GM23338 (cell line): ENCODE measurements at regions not wholly inside any gene's neighbourhood (a gene's known extent, or its start where the extent isn't known, plus 50 kb on each side); places are given as distances from the start of the nearest gene placed in this dataset.

Source experiments
- ATAC-seq: fragments of 200-7000 bp; cut with Tn5 transposase; 3 replicates; pipeline ENCODE4 v1.9.1; 2020
- DNase-seq: peaks from one replicate; pipeline ENCODE4 v3.0.0-alpha.2; 2015; ENCODE audit warnings: low spot score
- H2AFZ ChIP-seq: fragments of 200-600 bp; sonication (generic); 2 replicates; pipeline ENCODE4 v1.8.0; 2016; ENCODE audit warnings: antibody characterized with exemption, mild to moderate bottlenecking, moderate library complexity
- H3F3A ChIP-seq: fragments of 200-600 bp; sonication (generic); replicated peaks from 2 replicates; pipeline ENCODE4 v1.8.0; 2017; ENCODE audit warnings: antibody characterized with exemption, mixed run types, low read depth
- H3K27ac ChIP-seq: fragments of 200-600 bp; sonication (generic); 2 replicates; pipeline ENCODE4 v1.6.1; 2016; ENCODE audit warnings: low read depth
- H3K27me3 ChIP-seq: fragments of 200-600 bp; sonication (generic); 2 replicates; pipeline ENCODE4 v1.8.0; 2016; ENCODE audit warnings: mild to moderate bottlenecking, mixed run types, moderate library complexity; ENCODE audit not compliant: insufficient read depth
- H3K36me3 ChIP-seq: fragments of 200-600 bp; sonication (generic); 2 replicates; pipeline ENCODE4 v1.8.0; 2016; ENCODE audit warnings: mild to moderate bottlenecking; ENCODE audit not compliant: insufficient read depth
- H3K4me1 ChIP-seq: fragments of 200-600 bp; sonication (generic); 2 replicates; pipeline ENCODE4 v1.8.0; 2016; ENCODE audit warnings: mild to moderate bottlenecking, moderate library complexity; ENCODE audit not compliant: insufficient read depth
- H3K4me2 ChIP-seq: fragments of 200-600 bp; sonication (generic); 2 replicates; pipeline ENCODE4 v1.7.1; 2017; ENCODE audit warnings: mixed run types
- H3K4me3 ChIP-seq: fragments of 200-600 bp; sonication (generic); 2 replicates; pipeline ENCODE4 v1.6.1; 2016; ENCODE audit warnings: mixed run types
- H3K79me2 ChIP-seq: fragments of 200-600 bp; sonication (generic); replicated peaks from 2 replicates; pipeline ENCODE4 v1.8.0; 2017; ENCODE audit warnings: mild to moderate bottlenecking; ENCODE audit not compliant: insufficient read depth
- H3K9me2 ChIP-seq: fragments of 200-600 bp; sonication (generic); 2 replicates; pipeline ENCODE4 v1.8.0; 2017; ENCODE audit not compliant: insufficient read depth
- H4K20me1 ChIP-seq: fragments of 200-600 bp; sonication (generic); replicated peaks from 2 replicates; pipeline ENCODE4 v1.8.0; 2017; ENCODE audit warnings: mild to moderate bottlenecking; ENCODE audit not compliant: insufficient read depth
- H3K27ac Mint-ChIP-seq: 2 replicates; pipeline ENCODE4 v1.8.0; 2020; ENCODE audit warnings: inconsistent platforms, mild to moderate bottlenecking, moderate library complexity, mixed read lengths
- H3K27me3 Mint-ChIP-seq: 3 replicates; pipeline ENCODE4 v1.8.0; 2022; ENCODE audit warnings: low read depth, mild to moderate bottlenecking, moderate library complexity, mixed read lengths, inconsistent platforms; ENCODE audit not compliant: insufficient read depth, poor library complexity
- H3K36me3 Mint-ChIP-seq: 3 replicates; pipeline ENCODE4 v1.8.0; 2021; ENCODE audit warnings: low read depth, mild to moderate bottlenecking, inconsistent platforms, moderate library complexity, mixed read lengths
- H3K4me1 Mint-ChIP-seq: 3 replicates; pipeline ENCODE4 v1.8.0; 2020; ENCODE audit warnings: mild to moderate bottlenecking, inconsistent platforms, mixed read lengths
- H3K4me3 Mint-ChIP-seq: 3 replicates; pipeline ENCODE4 v1.8.0; 2021; ENCODE audit warnings: moderate library complexity, mild to moderate bottlenecking, inconsistent platforms, mixed read lengths
- H3K9me3 Mint-ChIP-seq: 3 replicates; pipeline ENCODE4 v1.8.0; 2020; ENCODE audit warnings: moderate library complexity, mild to moderate bottlenecking, inconsistent platforms, mixed read lengths
- CREB1 ChIP-seq: fragments of 250-450 bp; sonication (Bioruptor Pico); IDR thresholded peaks from 2 replicates; pipeline ENCODE4 v1.5.0; 2020; ENCODE audit warnings: low read depth, mild to moderate bottlenecking, moderate library complexity
- EZH2 ChIP-seq: fragments of 200-600 bp; sonication (generic); IDR thresholded peaks from one replicate; pipeline ENCODE4 v1.8.0; 2017; ENCODE audit warnings: antibody characterized with exemption, mild to moderate bottlenecking, low read depth; ENCODE audit not compliant: unreplicated experiment
- EZH2phosphoT487 ChIP-seq: fragments of 200-600 bp; sonication (generic); IDR thresholded peaks from one replicate; pipeline ENCODE4 v1.8.1; 2018; ENCODE audit warnings: antibody characterized with exemption; ENCODE audit not compliant: unreplicated experiment
- JUNB ChIP-seq: IDR thresholded peaks from one replicate; pipeline ENCODE4 v1.6.1; 2016; ENCODE audit warnings: antibody characterized with exemption; ENCODE audit not compliant: unreplicated experiment
- NANOG ChIP-seq: IDR thresholded peaks from 2 replicates; pipeline ENCODE4 v1.6.1; 2016; ENCODE audit warnings: antibody characterized with exemption, borderline replicate concordance
- POLR2AphosphoS5 ChIP-seq: IDR thresholded peaks from 2 replicates; pipeline ENCODE4 v1.6.1; 2016; ENCODE audit warnings: antibody characterized with exemption, low read depth
- REST ChIP-seq: IDR thresholded peaks from one replicate; pipeline ENCODE4 v1.6.1; 2018; ENCODE audit warnings: antibody characterized with exemption; ENCODE audit not compliant: unreplicated experiment
- STAT1 ChIP-seq: IDR thresholded peaks from one replicate; pipeline ENCODE4 v1.6.1; 2016; ENCODE audit warnings: antibody characterized with exemption; ENCODE audit not compliant: unreplicated experiment
- ZNF114 ChIP-seq: fragments of 250-450 bp; sonication (Bioruptor Pico); IDR thresholded peaks from 2 replicates; pipeline ENCODE4 v1.5.0; 2020; ENCODE audit warnings: mild to moderate bottlenecking, moderate library complexity
- ZNF331 ChIP-seq: fragments of 250-450 bp; sonication (Bioruptor Pico); IDR thresholded peaks from 2 replicates; pipeline ENCODE4 v1.5.0; 2020; ENCODE audit warnings: low read depth, mild to moderate bottlenecking, moderate library complexity
- TF ChIP-seq, protein P1 (sequence below): fragments of 250-450 bp; sonication (Bioruptor Pico); IDR thresholded peaks from 2 replicates; pipeline ENCODE4 v1.5.0; 2020; ENCODE audit warnings: mild to moderate bottlenecking, moderate library complexity
- TF ChIP-seq, protein P2 (sequence below): IDR thresholded peaks from 2 replicates; pipeline ENCODE4 v1.6.1; 2016; ENCODE audit warnings: antibody characterized with exemption
- TF ChIP-seq, protein P3 (sequence below), 2 experiments: fragments of 200-600 bp in 1 of 2; sonication (generic) in 1 of 2; conservative IDR thresholded peaks; 2 replicates each; pipeline versions ENCODE4 v1.5.1 to v1.6.1; 2016 to 2017; ENCODE audit warnings: antibody characterized with exemption in 2 of 2, low read depth in 2 of 2, mild to moderate bottlenecking in 2 of 2, moderate library complexity in 1 of 2

- no peak overlapping the region for H3K4me2 ChIP-seq
- Mint-ChIP-seq H3K36me3 (no peaks in the 10 kb centered on the region; the same call in 2 of the 3 replicates), H3K4me1 (no peaks in the 10 kb centered on the region), H3K27me3 (no peaks in the 10 kb centered on the region), H3K4me3 (no peak overlapping the region), H3K9me3 (peaks cover 54% of the 10 kb centered on the region), H3K27ac (no peak overlapping the region)
- no peak overlapping the region for H3K4me3 ChIP-seq
- no peaks in the 10 kb centered on the region for H3K79me2 ChIP-seq
- H3K27ac ChIP-seq, result no peak overlapping the region
- no peaks in the 10 kb centered on the region for H4K20me1 ChIP-seq
- H3K27me3 ChIP-seq, result no peaks in the 10 kb centered on the region
- no peaks in the 10 kb centered on the region for H3K36me3 ChIP-seq
- no peak for TF ChIP-seq EZH2
- no peak for TF ChIP-seq CREB1 (CRISPR knock-in tag)
- TF ChIP-seq REST, result no peak
- TF ChIP-seq STAT1, result no peak
- no peak for TF ChIP-seq EZH2phosphoT487
- TF ChIP-seq, protein P1, sequence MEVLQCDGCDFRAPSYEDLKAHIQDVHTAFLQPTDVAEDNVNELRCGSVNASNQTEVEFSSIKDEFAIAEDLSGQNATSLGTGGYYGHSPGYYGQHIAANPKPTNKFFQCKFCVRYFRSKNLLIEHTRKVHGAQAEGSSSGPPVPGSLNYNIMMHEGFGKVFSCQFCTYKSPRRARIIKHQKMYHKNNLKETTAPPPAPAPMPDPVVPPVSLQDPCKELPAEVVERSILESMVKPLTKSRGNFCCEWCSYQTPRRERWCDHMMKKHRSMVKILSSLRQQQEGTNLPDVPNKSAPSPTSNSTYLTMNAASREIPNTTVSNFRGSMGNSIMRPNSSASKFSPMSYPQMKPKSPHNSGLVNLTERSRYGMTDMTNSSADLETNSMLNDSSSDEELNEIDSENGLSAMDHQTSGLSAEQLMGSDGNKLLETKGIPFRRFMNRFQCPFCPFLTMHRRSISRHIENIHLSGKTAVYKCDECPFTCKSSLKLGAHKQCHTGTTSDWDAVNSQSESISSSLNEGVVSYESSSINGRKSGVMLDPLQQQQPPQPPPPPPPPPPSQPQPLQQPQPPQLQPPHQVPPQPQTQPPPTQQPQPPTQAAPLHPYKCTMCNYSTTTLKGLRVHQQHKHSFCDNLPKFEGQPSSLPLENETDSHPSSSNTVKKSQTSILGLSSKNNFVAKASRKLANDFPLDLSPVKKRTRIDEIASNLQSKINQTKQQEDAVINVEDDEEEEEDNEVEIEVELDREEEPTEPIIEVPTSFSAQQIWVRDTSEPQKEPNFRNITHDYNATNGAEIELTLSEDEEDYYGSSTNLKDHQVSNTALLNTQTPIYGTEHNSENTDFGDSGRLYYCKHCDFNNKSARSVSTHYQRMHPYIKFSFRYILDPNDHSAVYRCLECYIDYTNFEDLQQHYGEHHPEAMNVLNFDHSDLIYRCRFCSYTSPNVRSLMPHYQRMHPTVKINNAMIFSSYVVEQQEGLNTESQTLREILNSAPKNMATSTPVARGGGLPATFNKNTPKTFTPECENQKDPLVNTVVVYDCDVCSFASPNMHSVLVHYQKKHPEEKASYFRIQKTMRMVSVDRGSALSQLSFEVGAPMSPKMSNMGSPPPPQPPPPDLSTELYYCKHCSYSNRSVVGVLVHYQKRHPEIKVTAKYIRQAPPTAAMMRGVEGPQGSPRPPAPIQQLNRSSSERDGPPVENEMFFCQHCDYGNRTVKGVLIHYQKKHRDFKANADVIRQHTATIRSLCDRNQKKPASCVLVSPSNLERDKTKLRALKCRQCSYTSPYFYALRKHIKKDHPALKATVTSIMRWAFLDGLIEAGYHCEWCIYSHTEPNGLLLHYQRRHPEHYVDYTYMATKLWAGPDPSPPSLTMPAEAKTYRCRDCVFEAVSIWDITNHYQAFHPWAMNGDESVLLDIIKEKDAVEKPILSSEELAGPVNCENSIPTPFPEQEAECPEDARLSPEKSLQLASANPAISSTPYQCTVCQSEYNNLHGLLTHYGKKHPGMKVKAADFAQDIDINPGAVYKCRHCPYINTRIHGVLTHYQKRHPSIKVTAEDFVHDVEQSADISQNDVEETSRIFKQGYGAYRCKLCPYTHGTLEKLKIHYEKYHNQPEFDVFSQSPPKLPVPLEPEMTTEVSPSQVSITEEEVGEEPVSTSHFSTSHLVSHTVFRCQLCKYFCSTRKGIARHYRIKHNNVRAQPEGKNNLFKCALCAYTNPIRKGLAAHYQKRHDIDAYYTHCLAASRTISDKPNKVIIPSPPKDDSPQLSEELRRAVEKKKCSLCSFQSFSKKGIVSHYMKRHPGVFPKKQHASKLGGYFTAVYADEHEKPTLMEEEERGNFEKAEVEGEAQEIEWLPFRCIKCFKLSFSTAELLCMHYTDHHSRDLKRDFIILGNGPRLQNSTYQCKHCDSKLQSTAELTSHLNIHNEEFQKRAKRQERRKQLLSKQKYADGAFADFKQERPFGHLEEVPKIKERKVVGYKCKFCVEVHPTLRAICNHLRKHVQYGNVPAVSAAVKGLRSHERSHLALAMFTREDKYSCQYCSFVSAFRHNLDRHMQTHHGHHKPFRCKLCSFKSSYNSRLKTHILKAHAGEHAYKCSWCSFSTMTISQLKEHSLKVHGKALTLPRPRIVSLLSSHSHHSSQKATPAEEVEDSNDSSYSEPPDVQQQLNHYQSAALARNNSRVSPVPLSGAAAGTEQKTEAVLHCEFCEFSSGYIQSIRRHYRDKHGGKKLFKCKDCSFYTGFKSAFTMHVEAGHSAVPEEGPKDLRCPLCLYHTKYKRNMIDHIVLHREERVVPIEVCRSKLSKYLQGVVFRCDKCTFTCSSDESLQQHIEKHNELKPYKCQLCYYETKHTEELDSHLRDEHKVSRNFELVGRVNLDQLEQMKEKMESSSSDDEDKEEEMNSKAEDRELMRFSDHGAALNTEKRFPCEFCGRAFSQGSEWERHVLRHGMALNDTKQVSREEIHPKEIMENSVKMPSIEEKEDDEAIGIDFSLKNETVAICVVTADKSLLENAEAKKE (CRISPR knock-in tag), result no peak
- TF ChIP-seq, protein P2, sequence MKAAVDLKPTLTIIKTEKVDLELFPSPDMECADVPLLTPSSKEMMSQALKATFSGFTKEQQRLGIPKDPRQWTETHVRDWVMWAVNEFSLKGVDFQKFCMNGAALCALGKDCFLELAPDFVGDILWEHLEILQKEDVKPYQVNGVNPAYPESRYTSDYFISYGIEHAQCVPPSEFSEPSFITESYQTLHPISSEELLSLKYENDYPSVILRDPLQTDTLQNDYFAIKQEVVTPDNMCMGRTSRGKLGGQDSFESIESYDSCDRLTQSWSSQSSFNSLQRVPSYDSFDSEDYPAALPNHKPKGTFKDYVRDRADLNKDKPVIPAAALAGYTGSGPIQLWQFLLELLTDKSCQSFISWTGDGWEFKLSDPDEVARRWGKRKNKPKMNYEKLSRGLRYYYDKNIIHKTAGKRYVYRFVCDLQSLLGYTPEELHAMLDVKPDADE, result no peak
- no peak for TF ChIP-seq JUNB
- TF ChIP-seq, protein P3, sequence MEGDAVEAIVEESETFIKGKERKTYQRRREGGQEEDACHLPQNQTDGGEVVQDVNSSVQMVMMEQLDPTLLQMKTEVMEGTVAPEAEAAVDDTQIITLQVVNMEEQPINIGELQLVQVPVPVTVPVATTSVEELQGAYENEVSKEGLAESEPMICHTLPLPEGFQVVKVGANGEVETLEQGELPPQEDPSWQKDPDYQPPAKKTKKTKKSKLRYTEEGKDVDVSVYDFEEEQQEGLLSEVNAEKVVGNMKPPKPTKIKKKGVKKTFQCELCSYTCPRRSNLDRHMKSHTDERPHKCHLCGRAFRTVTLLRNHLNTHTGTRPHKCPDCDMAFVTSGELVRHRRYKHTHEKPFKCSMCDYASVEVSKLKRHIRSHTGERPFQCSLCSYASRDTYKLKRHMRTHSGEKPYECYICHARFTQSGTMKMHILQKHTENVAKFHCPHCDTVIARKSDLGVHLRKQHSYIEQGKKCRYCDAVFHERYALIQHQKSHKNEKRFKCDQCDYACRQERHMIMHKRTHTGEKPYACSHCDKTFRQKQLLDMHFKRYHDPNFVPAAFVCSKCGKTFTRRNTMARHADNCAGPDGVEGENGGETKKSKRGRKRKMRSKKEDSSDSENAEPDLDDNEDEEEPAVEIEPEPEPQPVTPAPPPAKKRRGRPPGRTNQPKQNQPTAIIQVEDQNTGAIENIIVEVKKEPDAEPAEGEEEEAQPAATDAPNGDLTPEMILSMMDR (conservative IDR thresholded peaks at IDR 0.05; ENCODE audit: low read depth in 2 of 2), result no peak
- TF ChIP-seq POLR2AphosphoS5, result no peak
- TF ChIP-seq NANOG, result no peak
- no peak for TF ChIP-seq ZNF331 (CRISPR knock-in tag)
- no peak for TF ChIP-seq ZNF114
- no peaks in the 10 kb centered on the region for H3F3A ChIP-seq
- ATAC-seq (no peak), DNase-seq (no peak)
- H3K4me1 ChIP-seq, result no peaks in the 10 kb centered on the region
- no peak overlapping the region for H2AFZ ChIP-seq
- H3K9me2 ChIP-seq, result no peaks in the 10 kb centered on the region
Observed at GRCh38 chr2:6249557-6249956, 557.4 kb downstream of the SOX11 start.
